Mammary epithelial cell (primary cell): ENCODE measurements at regions not wholly inside any gene's neighbourhood (a gene's known extent, or its start where the extent isn't known, plus 50 kb on each side); places are given as distances from the start of the nearest gene placed in this dataset.

ENCODE experiments used
- EZH2 ChIP-seq: IDR thresholded peaks from 2 replicates; pipeline ENCODE4 v1.6.1; 2012; ENCODE audit warnings: low read length, inconsistent platforms, borderline replicate concordance
- TF ChIP-seq, protein P1 (sequence below), 2 donors: IDR thresholded peaks in 1 of 2; conservative IDR thresholded peaks in 1 of 2; 2 replicates each; pipeline ENCODE4 v1.5.1; 2011 to 2012; ENCODE audit warnings: inconsistent platforms in 2 of 2, low read length in 2 of 2, mild to moderate bottlenecking in 2 of 2, control low read depth in 1 of 2, low read depth in 1 of 2; ENCODE audit not compliant: insufficient read depth in 1 of 2; ENCODE audit errors: extremely low read depth in 1 of 2

DNA sequence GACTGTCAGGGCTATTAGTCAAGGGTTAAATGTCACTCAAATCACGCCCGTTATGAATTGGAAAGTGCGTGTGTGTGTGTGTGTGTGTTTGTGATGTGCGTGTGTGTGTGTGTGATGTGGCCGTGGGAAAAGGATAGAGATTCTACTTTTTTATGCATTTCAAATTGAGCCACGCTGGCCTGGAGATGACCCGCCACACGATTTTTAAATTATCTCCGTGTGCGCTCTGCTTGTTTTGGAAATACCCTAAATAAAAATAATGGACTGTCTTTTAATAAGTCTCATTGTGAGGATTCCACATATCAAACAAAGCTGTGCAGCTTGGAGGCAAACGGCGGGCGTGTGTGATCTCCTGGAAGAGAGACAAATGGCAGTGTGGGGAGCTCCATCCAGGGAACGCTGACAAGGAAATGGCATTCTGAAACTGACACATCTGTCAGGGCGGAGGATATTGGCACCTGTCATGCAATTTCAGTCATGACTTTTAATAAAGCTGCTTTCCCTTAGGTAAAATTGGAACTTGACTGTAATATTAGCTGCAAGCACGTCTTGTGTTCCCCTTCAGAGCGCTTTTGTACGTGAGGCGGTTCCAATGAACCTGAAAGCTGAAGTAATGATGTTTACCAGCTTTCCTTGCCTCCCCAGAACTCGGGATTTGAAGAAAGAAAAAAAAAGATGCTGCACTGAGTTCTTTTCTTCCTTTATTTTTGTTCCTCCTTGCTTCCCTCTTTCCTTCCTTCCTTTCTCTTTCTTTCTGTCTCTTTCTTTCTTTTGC, 381.8 kb upstream of the SMIM21 start:
- TF ChIP-seq, protein P1, sequence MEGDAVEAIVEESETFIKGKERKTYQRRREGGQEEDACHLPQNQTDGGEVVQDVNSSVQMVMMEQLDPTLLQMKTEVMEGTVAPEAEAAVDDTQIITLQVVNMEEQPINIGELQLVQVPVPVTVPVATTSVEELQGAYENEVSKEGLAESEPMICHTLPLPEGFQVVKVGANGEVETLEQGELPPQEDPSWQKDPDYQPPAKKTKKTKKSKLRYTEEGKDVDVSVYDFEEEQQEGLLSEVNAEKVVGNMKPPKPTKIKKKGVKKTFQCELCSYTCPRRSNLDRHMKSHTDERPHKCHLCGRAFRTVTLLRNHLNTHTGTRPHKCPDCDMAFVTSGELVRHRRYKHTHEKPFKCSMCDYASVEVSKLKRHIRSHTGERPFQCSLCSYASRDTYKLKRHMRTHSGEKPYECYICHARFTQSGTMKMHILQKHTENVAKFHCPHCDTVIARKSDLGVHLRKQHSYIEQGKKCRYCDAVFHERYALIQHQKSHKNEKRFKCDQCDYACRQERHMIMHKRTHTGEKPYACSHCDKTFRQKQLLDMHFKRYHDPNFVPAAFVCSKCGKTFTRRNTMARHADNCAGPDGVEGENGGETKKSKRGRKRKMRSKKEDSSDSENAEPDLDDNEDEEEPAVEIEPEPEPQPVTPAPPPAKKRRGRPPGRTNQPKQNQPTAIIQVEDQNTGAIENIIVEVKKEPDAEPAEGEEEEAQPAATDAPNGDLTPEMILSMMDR (conservative IDR thresholded peaks at IDR 0.05 in 1 of 2, IDR thresholded peaks at IDR 0.05 in 1 of 2; ENCODE audit: extremely low read depth in 1 of 2, insufficient read depth in 1 of 2, low read depth in 1 of 2, low read length in 2 of 2): no peak
- no peak for TF ChIP-seq EZH2
